ENCODE measurements at regions not wholly inside any gene's neighbourhood (a gene's known extent, or its start where the extent isn't known, plus 50 kb on each side); places are given as distances from the start of the nearest gene placed in this dataset.

- no peak for TF ChIP-seq RFX5 (IDR thresholded peaks at IDR 0.05; ENCODE audit: low read depth, low read length)
- no peak for TF ChIP-seq ATF3 (IDR thresholded peaks at IDR 0.05; ENCODE audit: borderline replicate concordance, extremely low read depth, low read depth, low read length)
- TF ChIP-seq CTCF (IDR thresholded peaks at IDR 0.05 in 2 of 3, conservative IDR thresholded peaks at IDR 0.05 in 1 of 3; ENCODE audit: control insufficient read depth in 2 of 3, extremely low read depth in 1 of 3, insufficient read depth in 1 of 3, low read depth in 3 of 3, low read length in 3 of 3): no peak
- TF ChIP-seq LARP7 (IDR thresholded peaks at IDR 0.05): no peak
- TF ChIP-seq TAF1 (IDR thresholded peaks at IDR 0.05; ENCODE audit: borderline replicate concordance, low read depth, low read length): no peak
- TF ChIP-seq KDM1A (IDR thresholded peaks at IDR 0.05; ENCODE audit: borderline replicate concordance): no peak
- no peak for TF ChIP-seq FOS (IDR thresholded peaks at IDR 0.05; ENCODE audit: borderline replicate concordance, extremely low read depth, insufficient read length)
- TF ChIP-seq ZBTB11 (CRISPR knock-in tag; IDR thresholded peaks at IDR 0.05): no peak
- no peak for TF ChIP-seq ATF2 (IDR thresholded peaks at IDR 0.05; ENCODE audit: low read length)
- TF ChIP-seq JUND (IDR thresholded peaks at IDR 0.05; ENCODE audit: low read depth, low read length): no peak
- TF ChIP-seq TCF7 (IDR thresholded peaks at IDR 0.05; ENCODE audit: borderline replicate concordance): no peak
These were observed 94.8 kb downstream of the DIRAS3 start for GRCh38 chr1:67955591-67955990.
